Hepatocyte (in vitro differentiated cells): ENCODE measurements at regions not wholly inside any gene's neighbourhood (a gene's known extent, or its start where the extent isn't known, plus 50 kb on each side); places are given as distances from the start of the nearest gene placed in this dataset.

ENCODE experiments used
- EZH2 ChIP-seq: fragments of 200-600 bp; sonication (generic); IDR thresholded peaks from 2 replicates; pipeline ENCODE4 v1.6.1; 2016; ENCODE audit warnings: antibody characterized with exemption, mild to moderate bottlenecking, borderline replicate concordance
- EZH2phosphoT487 ChIP-seq: fragments of 200-600 bp; sonication (generic); IDR thresholded peaks from one replicate; pipeline ENCODE4 v1.6.1; 2018; ENCODE audit warnings: antibody characterized with exemption, mild to moderate bottlenecking, low read depth, moderate library complexity; ENCODE audit not compliant: unreplicated experiment, severe bottlenecking

DNA sequence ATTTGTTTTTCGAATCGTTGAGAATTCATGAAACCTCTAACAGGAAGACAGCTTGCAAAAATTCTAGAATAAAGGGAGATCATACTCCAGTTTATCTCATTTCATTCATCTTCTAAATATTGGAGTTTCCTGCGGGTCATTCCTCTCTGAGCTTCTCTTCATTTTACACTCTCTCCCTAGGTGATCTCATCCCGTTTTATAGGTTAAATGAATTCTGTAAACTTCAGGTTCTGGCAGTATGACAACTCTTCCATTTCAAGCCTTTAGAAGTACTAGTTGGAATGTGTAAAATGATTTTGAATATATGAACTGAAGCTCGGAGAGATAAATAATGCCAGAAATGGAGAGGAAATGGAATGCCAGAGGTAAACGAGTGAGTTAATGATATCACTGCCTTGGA is 312.4 kb downstream of the METTL4 start:
- TF ChIP-seq EZH2phosphoT487 = no peak
- no peak for TF ChIP-seq EZH2
